H1 (cell line): ENCODE measurements at regions not wholly inside any gene's neighbourhood (a gene's known extent, or its start where the extent isn't known, plus 50 kb on each side); places are given as distances from the start of the nearest gene placed in this dataset.

ENCODE experiments used
- CTCF ChIA-PET: fragments of 300-600 bp; sonication (Branson Sonifier 250); formaldehyde crosslinking; loops from one replicate; lab custom pipeline; 2021; ENCODE audit not compliant: partially characterized antibody; lab: Charles Lee
- POLR2A ChIA-PET: fragments of 300-600 bp; sonication (Branson Sonifier 250); formaldehyde crosslinking; loops from one replicate; lab custom pipeline; 2021; ENCODE audit warnings: inconsistent platforms; ENCODE audit not compliant: partially characterized antibody; lab: Charles Lee
- DNase-seq, 2 experiments: peaks; one replicate each; pipeline versions ENCODE4 v3.0.0 to v3.0.0-alpha.2; 2010 to 2022; ENCODE audit warnings: low spot score in 2 of 2, low read depth in 1 of 2, mixed read lengths in 1 of 2
- FAIRE-seq: peaks from 2 replicates; lab custom pipeline; 2011; peaks lifted over from hg19 to GRCh38; lab: Jason Lieb, UNC
- H2AFZ ChIP-seq: 2 replicates; pipeline ENCODE4 v1.8.1; 2012; ENCODE audit warnings: low read length, inconsistent platforms
- H2AK5ac ChIP-seq: 2 replicates; pipeline ENCODE4 v1.6.1; 2013; ENCODE audit warnings: low read depth, low read length
- H2BK120ac ChIP-seq: replicated peaks from 2 replicates; pipeline ENCODE3; 2013; ENCODE audit warnings: low read depth, low read length, inconsistent platforms
- H2BK12ac ChIP-seq: 2 replicates; pipeline ENCODE4 v1.6.1; 2013; ENCODE audit warnings: low read depth, low read length
- H2BK15ac ChIP-seq: 2 replicates; pipeline ENCODE4 v1.6.1; 2013; ENCODE audit warnings: low read length
- H2BK20ac ChIP-seq: 2 replicates; pipeline ENCODE4 v1.6.1; 2013; ENCODE audit warnings: low read length
- H2BK5ac ChIP-seq: 2 replicates; pipeline ENCODE4 v1.6.1; 2013; ENCODE audit warnings: low read depth, low read length
- H3K14ac ChIP-seq: 2 replicates; pipeline ENCODE4 v1.6.1; 2013; ENCODE audit warnings: inconsistent platforms; ENCODE audit not compliant: insufficient read length
- H3K18ac ChIP-seq: 2 replicates; pipeline ENCODE4 v1.6.1; 2013; ENCODE audit warnings: low read length; ENCODE audit errors: extremely low read depth
- H3K23ac ChIP-seq: 2 replicates; pipeline ENCODE4 v1.6.1; 2013; ENCODE audit warnings: inconsistent platforms; ENCODE audit not compliant: insufficient read length
- H3K23me2 ChIP-seq: 2 replicates; pipeline ENCODE4 v1.6.1; 2013; ENCODE audit warnings: low read depth, low read length
- H3K27ac ChIP-seq: 2 replicates; pipeline ENCODE4 v1.6.1; 2011; ENCODE audit warnings: low read depth, low read length, inconsistent platforms
- H3K27me3 ChIP-seq, 4 experiments: replicated peaks in 1 of 4; 1 replicate in 1 of 4; 2 replicates in 3 of 4; pipeline versions ENCODE4 v1.6.1 to v1.8.1; 2011 to 2013; ENCODE audit warnings: low read length in 3 of 4, mild to moderate bottlenecking in 3 of 4, inconsistent platforms in 2 of 4, mixed read lengths in 2 of 4, moderate library complexity in 1 of 4; ENCODE audit not compliant: control insufficient read depth in 3 of 4, insufficient read depth in 3 of 4; ENCODE audit errors: extremely low read depth in 1 of 4
- H3K36me3 ChIP-seq, 4 experiments: 2 replicates each; pipeline versions ENCODE4 v1.6.1 to v1.8.1; 2011 to 2013; ENCODE audit warnings: mild to moderate bottlenecking in 4 of 4, low read length in 3 of 4, moderate library complexity in 2 of 4, control low read depth in 1 of 4, inconsistent platforms in 1 of 4; ENCODE audit not compliant: insufficient read depth in 4 of 4, control insufficient read depth in 2 of 4
- H3K4ac ChIP-seq: replicated peaks from 2 replicates; pipeline ENCODE3; 2013; ENCODE audit warnings: low read length, low read depth, mixed read lengths, inconsistent platforms; ENCODE audit not compliant: insufficient read length
- H3K4me1 ChIP-seq, 4 experiments: replicated peaks in 1 of 4; 1 replicate in 1 of 4; 2 replicates in 3 of 4; pipeline versions ENCODE4 v1.6.1 to v1.8.1; 2011 to 2013; ENCODE audit warnings: low read length in 3 of 4, inconsistent platforms in 2 of 4, mixed read lengths in 1 of 4; ENCODE audit not compliant: insufficient read depth in 4 of 4, control insufficient read depth in 3 of 4
- H3K4me2 ChIP-seq, 2 experiments: 2 replicates each; pipeline versions ENCODE4 v1.6.1 to v1.8.1; 2011 to 2013; ENCODE audit warnings: low read depth in 2 of 2, low read length in 2 of 2, control low read depth in 1 of 2, inconsistent platforms in 1 of 2, mild to moderate bottlenecking in 1 of 2; ENCODE audit not compliant: insufficient read depth in 1 of 2
- H3K4me3 ChIP-seq, 4 experiments: fragments of 200-600, 300-600 bp in 1 of 4; sonication (generic), shearing (Covaris generic), sonication (Bioruptor Twin) in 1 of 4; 2 replicates each; pipeline versions ENCODE4 v1.5.1 to v1.8.1; 2011 to 2016; ENCODE audit warnings: low read length in 4 of 4, low read depth in 3 of 4, control low read depth in 2 of 4, inconsistent platforms in 2 of 4, mild to moderate bottlenecking in 2 of 4, mixed read lengths in 1 of 4, moderate library complexity in 1 of 4; ENCODE audit not compliant: insufficient read depth in 2 of 4; ENCODE audit errors: extremely low read depth in 1 of 4
- H3K56ac ChIP-seq: replicated peaks from 2 replicates; pipeline ENCODE3; 2013; ENCODE audit warnings: low read depth, mild to moderate bottlenecking, mixed read lengths, low read length, inconsistent platforms; ENCODE audit not compliant: insufficient read length
- H3K79me1 ChIP-seq: 2 replicates; pipeline ENCODE4 v1.6.1; 2013; ENCODE audit warnings: low read depth, low read length, control low read depth
- H3K79me2 ChIP-seq, 2 experiments: 2 replicates each; pipeline versions ENCODE4 v1.6.1 to v1.8.1; 2012 to 2013; ENCODE audit warnings: low read length in 2 of 2, mild to moderate bottlenecking in 2 of 2, inconsistent platforms in 1 of 2; ENCODE audit not compliant: insufficient read depth in 2 of 2, control insufficient read depth in 1 of 2
- H3K9ac ChIP-seq, 4 experiments: replicated peaks in 1 of 4; 1 replicate in 1 of 4; 2 replicates in 3 of 4; pipeline versions ENCODE4 v1.6.1 to v1.8.1; 2011 to 2013; ENCODE audit warnings: low read depth in 3 of 4, low read length in 3 of 4, control low read depth in 2 of 4, mild to moderate bottlenecking in 2 of 4, moderate library complexity in 2 of 4, inconsistent platforms in 1 of 4; ENCODE audit errors: extremely low read depth in 1 of 4
- H3K9me3 ChIP-seq, 2 experiments: 2 replicates each; pipeline versions ENCODE4 v1.6.1 to v1.8.1; 2012 to 2013; ENCODE audit warnings: mild to moderate bottlenecking in 2 of 2, moderate library complexity in 2 of 2, control low read depth in 1 of 2, inconsistent platforms in 1 of 2, low read depth in 1 of 2, low read length in 1 of 2, mixed read lengths in 1 of 2; ENCODE audit not compliant: insufficient read depth in 2 of 2
- H4K20me1 ChIP-seq, 2 experiments: replicated peaks in 1 of 2; 2 replicates each; pipeline versions ENCODE3 to v1.8.1; 2011 to 2013; ENCODE audit warnings: inconsistent platforms in 2 of 2, low read length in 2 of 2, mild to moderate bottlenecking in 1 of 2; ENCODE audit not compliant: insufficient read depth in 2 of 2, control insufficient read depth in 1 of 2
- H4K5ac ChIP-seq: 2 replicates; pipeline ENCODE4 v1.6.1; 2013; ENCODE audit warnings: low read length, low read depth, mixed read lengths, inconsistent platforms; ENCODE audit not compliant: insufficient read length
- H4K8ac ChIP-seq: 2 replicates; pipeline ENCODE4 v1.8.0; 2013; ENCODE audit warnings: mild to moderate bottlenecking, moderate library complexity, low read length, inconsistent platforms; ENCODE audit not compliant: insufficient read depth; ENCODE audit errors: extremely low read depth
- H4K91ac ChIP-seq: replicated peaks from 2 replicates; pipeline ENCODE3; 2013; ENCODE audit warnings: low read length, mixed read lengths, inconsistent platforms; ENCODE audit not compliant: insufficient read length
- WGBS, 2 experiments: shearing (Covaris generic) in 1 of 2; methylation state at CpG; one replicate each; pipeline versions ENCODE4 v1.1.6 to v1.1.7; 2013 to 2015; ENCODE audit warnings: low lambda C conversion rate in 2 of 2, mixed read lengths in 2 of 2, inconsistent platforms in 1 of 2, low coverage in 1 of 2, missing lambda C conversion rate in 1 of 2; ENCODE audit not compliant: insufficient replicate concordance in 2 of 2, insufficient coverage in 1 of 2, insufficient read length in 1 of 2; ENCODE audit errors: extremely low coverage in 1 of 2, missing lambda C conversion rate in 1 of 2; 5-methylcytosine and 5-hydroxymethylcytosine counted together
- TF ChIP-seq, protein P1 (sequence below): fragments of 300-600 bp; sonication (generic); IDR thresholded peaks from 2 replicates; pipeline ENCODE4 v1.7.1; 2012; ENCODE audit warnings: low read length, moderate library complexity, mild to moderate bottlenecking, inconsistent platforms; ENCODE audit not compliant: insufficient replicate concordance

DNA sequence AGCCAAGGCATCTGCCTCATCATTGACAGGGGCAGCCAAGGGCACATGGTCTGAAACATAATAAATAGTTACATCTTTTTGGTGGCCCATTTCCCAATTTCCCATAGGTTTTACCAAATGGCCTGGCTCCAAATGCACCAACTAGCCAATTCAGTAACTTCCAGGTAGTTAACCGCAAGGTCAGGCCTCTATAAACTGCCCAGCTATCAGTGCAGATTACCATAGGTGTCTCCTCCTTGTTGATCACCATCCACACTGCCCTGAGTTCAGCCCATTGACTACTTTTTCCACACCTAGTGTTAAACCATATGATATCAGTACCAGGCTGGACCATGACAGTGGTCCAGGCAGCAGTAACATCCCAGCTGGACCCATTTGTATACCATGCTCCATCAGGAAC, 1145.1 kb upstream of the POU3F4 start:
- no peak overlapping the region for H3K4ac ChIP-seq
- ChIA-PET CTCF (no interaction called here), POLR2A (no interaction called here)
- no peaks in the 10 kb centered on the region for H3K79me1 ChIP-seq
- no peak overlapping the region for H2AK5ac ChIP-seq
- no peak for DNase-seq
- no peak overlapping the region; the same call in 1 of the 2 replicates for H4K8ac ChIP-seq
- no peak for FAIRE-seq
- H4K91ac ChIP-seq: no peak overlapping the region
- H2BK120ac ChIP-seq: no peak overlapping the region
- no peak overlapping the region for H2BK15ac ChIP-seq
- H3K18ac ChIP-seq: no peak overlapping the region
- H3K14ac ChIP-seq: no peak overlapping the region
- H3K4me1 ChIP-seq: no peaks in the 10 kb centered on the region
- 92% methylated on average over 1 of the region's 1 CpG; no CpG with 5 or more reads in 1 of the 2 experiments for WGBS, 2 experiments
- no peaks in the 10 kb centered on the region for H3K79me2 ChIP-seq
- no peak overlapping the region for H2BK20ac ChIP-seq
- H4K5ac ChIP-seq: no peak overlapping the region
- H3K36me3 ChIP-seq: no peaks in the 10 kb centered on the region
- no peaks in the 10 kb centered on the region for H4K20me1 ChIP-seq
- no peaks in the 10 kb centered on the region for H3K23me2 ChIP-seq
- H3K4me2 ChIP-seq: no peak overlapping the region
- no peak overlapping the region for H3K27ac ChIP-seq
- no peak overlapping the region for H3K9ac ChIP-seq
- H3K9me3 ChIP-seq: no peaks in the 10 kb centered on the region
- no peak overlapping the region for H3K23ac ChIP-seq
- no peak overlapping the region for H2BK12ac ChIP-seq
- H3K56ac ChIP-seq: no peak overlapping the region
- no peak overlapping the region for H3K4me3 ChIP-seq
- no peak overlapping the region for H2AFZ ChIP-seq
- H3K27me3 ChIP-seq: no peaks in the 10 kb centered on the region
- H2BK5ac ChIP-seq: no peak overlapping the region
- TF ChIP-seq, protein P1, sequence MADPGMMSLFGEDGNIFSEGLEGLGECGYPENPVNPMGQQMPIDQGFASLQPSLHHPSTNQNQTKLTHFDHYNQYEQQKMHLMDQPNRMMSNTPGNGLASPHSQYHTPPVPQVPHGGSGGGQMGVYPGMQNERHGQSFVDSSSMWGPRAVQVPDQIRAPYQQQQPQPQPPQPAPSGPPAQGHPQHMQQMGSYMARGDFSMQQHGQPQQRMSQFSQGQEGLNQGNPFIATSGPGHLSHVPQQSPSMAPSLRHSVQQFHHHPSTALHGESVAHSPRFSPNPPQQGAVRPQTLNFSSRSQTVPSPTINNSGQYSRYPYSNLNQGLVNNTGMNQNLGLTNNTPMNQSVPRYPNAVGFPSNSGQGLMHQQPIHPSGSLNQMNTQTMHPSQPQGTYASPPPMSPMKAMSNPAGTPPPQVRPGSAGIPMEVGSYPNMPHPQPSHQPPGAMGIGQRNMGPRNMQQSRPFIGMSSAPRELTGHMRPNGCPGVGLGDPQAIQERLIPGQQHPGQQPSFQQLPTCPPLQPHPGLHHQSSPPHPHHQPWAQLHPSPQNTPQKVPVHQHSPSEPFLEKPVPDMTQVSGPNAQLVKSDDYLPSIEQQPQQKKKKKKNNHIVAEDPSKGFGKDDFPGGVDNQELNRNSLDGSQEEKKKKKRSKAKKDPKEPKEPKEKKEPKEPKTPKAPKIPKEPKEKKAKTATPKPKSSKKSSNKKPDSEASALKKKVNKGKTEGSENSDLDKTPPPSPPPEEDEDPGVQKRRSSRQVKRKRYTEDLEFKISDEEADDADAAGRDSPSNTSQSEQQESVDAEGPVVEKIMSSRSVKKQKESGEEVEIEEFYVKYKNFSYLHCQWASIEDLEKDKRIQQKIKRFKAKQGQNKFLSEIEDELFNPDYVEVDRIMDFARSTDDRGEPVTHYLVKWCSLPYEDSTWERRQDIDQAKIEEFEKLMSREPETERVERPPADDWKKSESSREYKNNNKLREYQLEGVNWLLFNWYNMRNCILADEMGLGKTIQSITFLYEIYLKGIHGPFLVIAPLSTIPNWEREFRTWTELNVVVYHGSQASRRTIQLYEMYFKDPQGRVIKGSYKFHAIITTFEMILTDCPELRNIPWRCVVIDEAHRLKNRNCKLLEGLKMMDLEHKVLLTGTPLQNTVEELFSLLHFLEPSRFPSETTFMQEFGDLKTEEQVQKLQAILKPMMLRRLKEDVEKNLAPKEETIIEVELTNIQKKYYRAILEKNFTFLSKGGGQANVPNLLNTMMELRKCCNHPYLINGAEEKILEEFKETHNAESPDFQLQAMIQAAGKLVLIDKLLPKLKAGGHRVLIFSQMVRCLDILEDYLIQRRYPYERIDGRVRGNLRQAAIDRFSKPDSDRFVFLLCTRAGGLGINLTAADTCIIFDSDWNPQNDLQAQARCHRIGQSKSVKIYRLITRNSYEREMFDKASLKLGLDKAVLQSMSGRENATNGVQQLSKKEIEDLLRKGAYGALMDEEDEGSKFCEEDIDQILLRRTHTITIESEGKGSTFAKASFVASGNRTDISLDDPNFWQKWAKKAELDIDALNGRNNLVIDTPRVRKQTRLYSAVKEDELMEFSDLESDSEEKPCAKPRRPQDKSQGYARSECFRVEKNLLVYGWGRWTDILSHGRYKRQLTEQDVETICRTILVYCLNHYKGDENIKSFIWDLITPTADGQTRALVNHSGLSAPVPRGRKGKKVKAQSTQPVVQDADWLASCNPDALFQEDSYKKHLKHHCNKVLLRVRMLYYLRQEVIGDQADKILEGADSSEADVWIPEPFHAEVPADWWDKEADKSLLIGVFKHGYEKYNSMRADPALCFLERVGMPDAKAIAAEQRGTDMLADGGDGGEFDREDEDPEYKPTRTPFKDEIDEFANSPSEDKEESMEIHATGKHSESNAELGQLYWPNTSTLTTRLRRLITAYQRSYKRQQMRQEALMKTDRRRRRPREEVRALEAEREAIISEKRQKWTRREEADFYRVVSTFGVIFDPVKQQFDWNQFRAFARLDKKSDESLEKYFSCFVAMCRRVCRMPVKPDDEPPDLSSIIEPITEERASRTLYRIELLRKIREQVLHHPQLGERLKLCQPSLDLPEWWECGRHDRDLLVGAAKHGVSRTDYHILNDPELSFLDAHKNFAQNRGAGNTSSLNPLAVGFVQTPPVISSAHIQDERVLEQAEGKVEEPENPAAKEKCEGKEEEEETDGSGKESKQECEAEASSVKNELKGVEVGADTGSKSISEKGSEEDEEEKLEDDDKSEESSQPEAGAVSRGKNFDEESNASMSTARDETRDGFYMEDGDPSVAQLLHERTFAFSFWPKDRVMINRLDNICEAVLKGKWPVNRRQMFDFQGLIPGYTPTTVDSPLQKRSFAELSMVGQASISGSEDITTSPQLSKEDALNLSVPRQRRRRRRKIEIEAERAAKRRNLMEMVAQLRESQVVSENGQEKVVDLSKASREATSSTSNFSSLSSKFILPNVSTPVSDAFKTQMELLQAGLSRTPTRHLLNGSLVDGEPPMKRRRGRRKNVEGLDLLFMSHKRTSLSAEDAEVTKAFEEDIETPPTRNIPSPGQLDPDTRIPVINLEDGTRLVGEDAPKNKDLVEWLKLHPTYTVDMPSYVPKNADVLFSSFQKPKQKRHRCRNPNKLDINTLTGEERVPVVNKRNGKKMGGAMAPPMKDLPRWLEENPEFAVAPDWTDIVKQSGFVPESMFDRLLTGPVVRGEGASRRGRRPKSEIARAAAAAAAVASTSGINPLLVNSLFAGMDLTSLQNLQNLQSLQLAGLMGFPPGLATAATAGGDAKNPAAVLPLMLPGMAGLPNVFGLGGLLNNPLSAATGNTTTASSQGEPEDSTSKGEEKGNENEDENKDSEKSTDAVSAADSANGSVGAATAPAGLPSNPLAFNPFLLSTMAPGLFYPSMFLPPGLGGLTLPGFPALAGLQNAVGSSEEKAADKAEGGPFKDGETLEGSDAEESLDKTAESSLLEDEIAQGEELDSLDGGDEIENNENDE: no peak
